PC-3 (cell line): ENCODE measurements at regions not wholly inside any gene's neighbourhood (a gene's known extent, or its start where the extent isn't known, plus 50 kb on each side); places are given as distances from the start of the nearest gene placed in this dataset.

Experiments
- ATAC-seq: fragments of 200-7000 bp; cut with Tn5 transposase; 2 replicates; pipeline ENCODE4 v1.9.1; 2020; ENCODE audit warnings: mild to moderate bottlenecking, moderate library complexity
- BruUV-seq: library from RNA; stranded (reverse); fragments of 400-500 nt; replicated peaks from 2 replicates; lab custom pipeline; 2021; lab: Mats Ljungman, UMichigan
- CTCF ChIA-PET: fragments of 300-600 bp; sonication (Branson Sonifier 250); formaldehyde crosslinking; loops from one replicate; lab custom pipeline; 2022; ENCODE audit warnings: antibody characterized with exemption; lab: Charles Lee
- POLR2A ChIA-PET: fragments of 300-600 bp; sonication (Branson Sonifier 250); formaldehyde crosslinking; loops from one replicate; lab custom pipeline; 2022; ENCODE audit warnings: antibody characterized with exemption; ENCODE audit not compliant: unreplicated experiment; lab: Charles Lee
- DNase-seq: peaks from one replicate; pipeline ENCODE4 v3.0.0-alpha.2; 2015
- H2AFZ ChIP-seq: fragments of 300-600 bp; sonication (generic); 2 replicates; pipeline ENCODE4 v1.6.0; 2016; ENCODE audit warnings: antibody characterized with exemption, low read length
- H3F3A ChIP-seq: fragments of 300-600 bp; sonication (generic); one replicate; pipeline ENCODE4 v1.6.0; 2017; ENCODE audit warnings: antibody characterized with exemption, low read length, control low read depth, mild to moderate bottlenecking; ENCODE audit not compliant: unreplicated experiment
- H3K27ac ChIP-seq: fragments of 300-600 bp; sonication (generic); 2 replicates; pipeline ENCODE4 v1.5.1; 2016; ENCODE audit warnings: mild to moderate bottlenecking, low read length
- H3K27me3 ChIP-seq: fragments of 300-600 bp; sonication (generic); 2 replicates; pipeline ENCODE4 v1.6.1; 2016; ENCODE audit warnings: low read length, mixed read lengths
- H3K36me3 ChIP-seq: fragments of 300-600 bp; sonication (generic); 2 replicates; pipeline ENCODE4 v1.6.1; 2016; ENCODE audit warnings: low read depth, mixed run types, low read length, mixed read lengths
- H3K4me1 ChIP-seq: fragments of 300-600 bp; sonication (generic); 2 replicates; pipeline ENCODE4 v1.5.1; 2016; ENCODE audit warnings: low read length; ENCODE audit not compliant: insufficient read depth
- H3K4me2 ChIP-seq: fragments of 300-600 bp; sonication (generic); 2 replicates; pipeline ENCODE4 v1.6.0; 2016; ENCODE audit warnings: low read length
- H3K4me3 ChIP-seq: fragments of 300-600 bp; sonication (generic); 2 replicates; pipeline ENCODE4 v1.5.1; 2016; ENCODE audit warnings: mild to moderate bottlenecking, low read length, mixed read lengths
- H3K79me2 ChIP-seq: fragments of 300-600 bp; sonication (generic); 2 replicates; pipeline ENCODE4 v1.6.1; 2017; ENCODE audit warnings: low read length, mixed read lengths
- H3K9ac ChIP-seq: fragments of 300-600 bp; sonication (generic); 2 replicates; pipeline ENCODE4 v1.6.0; 2016; ENCODE audit warnings: mild to moderate bottlenecking, low read length
- H3K9me2 ChIP-seq: fragments of 300-600 bp; sonication (generic); replicated peaks from 2 replicates; pipeline ENCODE4 v1.6.1; 2016; ENCODE audit warnings: mixed run types, low read length, mixed read lengths
- H3K9me3 ChIP-seq: fragments of 300-600 bp; sonication (generic); 2 replicates; pipeline ENCODE4 v1.6.1; 2016; ENCODE audit warnings: low read length, mixed read lengths
- H4K20me1 ChIP-seq: fragments of 300-600 bp; sonication (generic); 2 replicates; pipeline ENCODE4 v1.6.1; 2016; ENCODE audit warnings: low read length, mixed read lengths
- EZH2 ChIP-seq: fragments of 300-600 bp; sonication (generic); IDR thresholded peaks from one replicate; pipeline ENCODE4 v1.6.1; 2017; ENCODE audit warnings: antibody characterized with exemption, mild to moderate bottlenecking, low read length; ENCODE audit not compliant: unreplicated experiment
- EZH2phosphoT487 ChIP-seq: fragments of 300-600 bp; sonication (generic); IDR thresholded peaks from 2 replicates; pipeline ENCODE4 v1.6.1; 2018; ENCODE audit warnings: mild to moderate bottlenecking, antibody characterized with exemption, low read length, borderline replicate concordance
- intact Hi-C: fragments of 100-400 bp; cut with micrococcal nuclease; formaldehyde crosslinking; loops from 2 replicates; pipeline ENCODE4 v1.9.0; 2023
- TF ChIP-seq, protein P1 (sequence below): fragments of 300-600 bp; sonication (generic); conservative IDR thresholded peaks from 2 replicates; pipeline ENCODE4 v1.5.1; 2017; ENCODE audit warnings: antibody characterized with exemption, low read depth, mild to moderate bottlenecking, low read length

DNA sequence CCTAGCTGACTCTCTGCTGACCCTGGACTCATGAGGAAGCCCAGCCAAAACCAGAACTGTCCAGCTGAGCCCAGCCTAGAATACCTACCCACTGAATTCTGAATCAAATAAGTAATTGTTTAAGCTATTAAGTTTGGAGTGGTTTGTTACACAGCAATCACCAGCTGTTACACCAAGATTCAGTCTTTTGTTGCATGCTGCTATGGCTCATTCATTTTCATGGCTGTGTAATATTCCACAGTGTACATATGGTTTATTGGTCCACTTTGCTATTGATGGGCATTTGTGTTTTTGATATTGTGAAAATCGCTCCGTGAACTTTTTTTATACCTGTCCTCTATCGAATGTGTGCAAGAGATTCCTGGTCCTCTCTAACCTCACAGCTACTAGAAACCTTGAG, 156.4 kb downstream of the FGF18 start:
- Histone ChIP-seq H3K9ac (no peak overlapping the region), H3K4me3 (no peak overlapping the region), H3K4me1 (no peaks in the 10 kb centered on the region), H3K9me2 (no peaks in the 10 kb centered on the region), H3F3A (no peaks in the 10 kb centered on the region), H3K36me3 (no peaks in the 10 kb centered on the region), H3K27ac (no peak overlapping the region), H3K27me3 (peaks cover 54% of the 10 kb centered on the region), H2AFZ (no peak overlapping the region), H3K79me2 (no peaks in the 10 kb centered on the region), H4K20me1 (no peaks in the 10 kb centered on the region), H3K9me3 (no peaks in the 10 kb centered on the region), H3K4me2 (no peak overlapping the region)
- DNase-seq = no peak
- BruUV-seq = no TSS peak
- TF ChIP-seq EZH2phosphoT487 (no peak), EZH2 (no peak)
- TF ChIP-seq, protein P1, sequence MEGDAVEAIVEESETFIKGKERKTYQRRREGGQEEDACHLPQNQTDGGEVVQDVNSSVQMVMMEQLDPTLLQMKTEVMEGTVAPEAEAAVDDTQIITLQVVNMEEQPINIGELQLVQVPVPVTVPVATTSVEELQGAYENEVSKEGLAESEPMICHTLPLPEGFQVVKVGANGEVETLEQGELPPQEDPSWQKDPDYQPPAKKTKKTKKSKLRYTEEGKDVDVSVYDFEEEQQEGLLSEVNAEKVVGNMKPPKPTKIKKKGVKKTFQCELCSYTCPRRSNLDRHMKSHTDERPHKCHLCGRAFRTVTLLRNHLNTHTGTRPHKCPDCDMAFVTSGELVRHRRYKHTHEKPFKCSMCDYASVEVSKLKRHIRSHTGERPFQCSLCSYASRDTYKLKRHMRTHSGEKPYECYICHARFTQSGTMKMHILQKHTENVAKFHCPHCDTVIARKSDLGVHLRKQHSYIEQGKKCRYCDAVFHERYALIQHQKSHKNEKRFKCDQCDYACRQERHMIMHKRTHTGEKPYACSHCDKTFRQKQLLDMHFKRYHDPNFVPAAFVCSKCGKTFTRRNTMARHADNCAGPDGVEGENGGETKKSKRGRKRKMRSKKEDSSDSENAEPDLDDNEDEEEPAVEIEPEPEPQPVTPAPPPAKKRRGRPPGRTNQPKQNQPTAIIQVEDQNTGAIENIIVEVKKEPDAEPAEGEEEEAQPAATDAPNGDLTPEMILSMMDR = no peak
- POLR2A ChIA-PET = no interaction called here
- CTCF ChIA-PET = no interaction called here
- ATAC-seq = no peak
- intact Hi-C loops = no loop called here

DNA sequence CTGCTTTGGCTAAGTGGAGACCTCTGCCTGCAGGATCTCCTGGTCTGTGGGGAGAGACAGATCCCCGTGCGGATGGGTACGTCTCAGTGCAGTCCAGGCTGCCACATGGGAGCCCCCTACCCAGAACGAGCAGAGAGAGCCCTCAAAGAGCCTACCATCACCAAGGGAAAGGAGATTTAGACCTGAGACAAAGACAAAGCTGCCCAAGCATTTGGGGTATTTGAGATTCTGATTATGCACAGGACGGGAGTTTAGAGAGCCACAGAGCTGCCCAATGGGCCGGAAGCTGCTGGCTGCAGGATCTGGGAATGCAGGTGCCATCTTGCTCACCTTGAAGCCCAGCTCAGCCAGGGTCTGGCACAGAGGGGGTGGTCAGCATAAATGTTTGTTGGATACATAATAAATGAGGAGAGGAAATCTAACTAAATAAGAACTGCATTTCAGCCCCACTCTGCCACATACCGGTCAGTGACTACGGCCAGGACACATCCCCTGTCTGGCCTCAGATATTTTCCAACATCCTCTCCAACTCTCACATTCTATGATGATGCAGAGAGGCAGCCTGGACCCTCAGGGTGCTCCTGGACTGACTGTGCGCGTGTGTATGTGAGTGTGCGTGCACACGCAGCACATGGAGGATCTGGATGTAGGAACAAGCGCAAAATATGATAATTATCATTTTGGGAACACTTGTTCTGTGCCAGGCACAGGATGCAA, 157.8 kb downstream of the FGF18 start:
- Histone ChIP-seq H3F3A (no peaks in the 10 kb centered on the region), H3K4me1 (no peaks in the 10 kb centered on the region), H3K27ac (no peak overlapping the region), H3K79me2 (no peaks in the 10 kb centered on the region), H3K36me3 (no peaks in the 10 kb centered on the region), H4K20me1 (no peaks in the 10 kb centered on the region), H3K4me2 (no peak overlapping the region), H3K27me3 (peaks cover 66% of the 10 kb centered on the region), H2AFZ (no peak overlapping the region), H3K9me3 (no peaks in the 10 kb centered on the region), H3K9me2 (no peaks in the 10 kb centered on the region), H3K4me3 (no peak overlapping the region), H3K9ac (no peak overlapping the region)
- BruUV-seq = no TSS peak
- ATAC-seq = no peak
- ChIA-PET POLR2A (no interaction called here), CTCF (no interaction called here)
- intact Hi-C loops = no loop called here
- TF ChIP-seq EZH2 (no peak), EZH2phosphoT487 (no peak)
- TF ChIP-seq, protein P1 = no peak
- DNase-seq = no peak

DNA sequence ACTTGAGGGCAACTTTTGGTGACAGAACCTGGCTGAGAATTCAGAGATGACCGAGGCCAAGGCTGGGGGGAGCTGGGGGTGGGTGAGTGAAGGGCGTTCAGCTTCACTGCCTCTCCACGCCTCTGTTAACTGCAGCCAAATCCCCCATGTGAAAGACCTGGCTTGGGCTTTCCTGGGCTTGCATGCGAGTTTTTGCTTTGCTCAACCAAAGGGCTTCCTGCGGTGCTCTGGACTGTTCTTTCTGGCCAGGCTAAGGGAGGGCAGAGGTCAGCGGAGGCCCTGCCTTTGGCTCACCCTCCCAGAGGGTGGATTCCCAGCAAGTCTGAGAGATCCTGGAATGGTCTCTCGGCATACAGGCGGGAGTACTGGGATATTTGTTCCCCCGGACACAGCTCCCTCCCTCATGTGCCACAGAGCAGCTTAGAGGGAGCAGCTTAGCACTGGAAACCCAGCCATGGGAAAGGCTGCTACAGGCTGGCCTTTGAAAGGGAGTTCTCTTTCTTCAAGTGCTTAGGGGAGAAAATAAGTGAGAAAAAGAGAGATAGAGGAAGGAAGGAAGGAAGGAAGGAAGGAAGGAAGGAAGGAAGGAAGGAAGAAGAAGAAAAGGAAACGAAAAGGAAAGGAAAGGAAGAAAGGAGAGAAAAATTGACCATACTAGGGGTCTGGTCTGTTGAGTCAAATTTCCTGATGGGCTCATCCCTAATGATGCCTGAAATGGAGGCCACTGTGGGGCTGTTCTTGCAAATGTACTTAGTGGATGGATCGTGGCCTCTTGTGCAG, 158.8 kb downstream of the FGF18 start:
- Histone ChIP-seq H3K4me1 (no peaks in the 10 kb centered on the region), H3K36me3 (no peaks in the 10 kb centered on the region), H3K9me3 (no peaks in the 10 kb centered on the region), H3F3A (no peaks in the 10 kb centered on the region), H3K4me2 (no peak overlapping the region), H3K79me2 (no peaks in the 10 kb centered on the region), H2AFZ (no peak overlapping the region), H3K9ac (no peak overlapping the region), H3K27me3 (peaks cover 76% of the 10 kb centered on the region), H3K4me3 (no peak overlapping the region), H4K20me1 (no peaks in the 10 kb centered on the region), H3K27ac (no peak overlapping the region), H3K9me2 (no peaks in the 10 kb centered on the region)
- CTCF ChIA-PET = no interaction called here
- no peak for TF ChIP-seq EZH2
- DNase-seq (no peak), ATAC-seq (no peak)
- BruUV-seq = no TSS peak
- POLR2A ChIA-PET = no interaction called here
- intact Hi-C loops = no loop called here
